GM12872 (cell line): ENCODE measurements at regions not wholly inside any gene's neighbourhood (a gene's known extent, or its start where the extent isn't known, plus 50 kb on each side); places are given as distances from the start of the nearest gene placed in this dataset.

Experiments used
- TF ChIP-seq, protein P1 (sequence below): IDR thresholded peaks from 3 replicates; pipeline ENCODE4 v1.5.1; 2011; ENCODE audit warnings: low read depth, mild to moderate bottlenecking, low read length, moderate library complexity; ENCODE audit not compliant: insufficient read depth

DNA sequence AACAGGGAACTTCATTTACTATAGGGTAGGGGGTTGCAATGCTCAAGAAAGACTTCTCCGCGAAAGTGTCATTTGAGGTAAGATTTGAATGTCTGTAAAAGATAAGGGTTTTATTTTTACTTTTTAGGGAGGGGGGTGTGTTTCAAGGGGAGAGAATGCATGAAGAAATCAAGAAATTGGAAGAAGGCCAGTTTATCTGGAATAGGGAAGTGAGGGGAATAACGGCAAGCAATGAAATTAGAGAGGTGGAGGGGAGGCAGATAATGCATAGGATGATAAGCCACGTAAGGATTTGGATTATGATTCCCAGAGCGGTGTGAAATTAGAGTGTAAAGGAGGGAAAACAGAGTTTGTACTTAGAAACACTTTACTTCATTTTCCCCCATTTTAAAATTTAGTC is 63.0 kb upstream of the MB21D2 start:
- TF ChIP-seq, protein P1, sequence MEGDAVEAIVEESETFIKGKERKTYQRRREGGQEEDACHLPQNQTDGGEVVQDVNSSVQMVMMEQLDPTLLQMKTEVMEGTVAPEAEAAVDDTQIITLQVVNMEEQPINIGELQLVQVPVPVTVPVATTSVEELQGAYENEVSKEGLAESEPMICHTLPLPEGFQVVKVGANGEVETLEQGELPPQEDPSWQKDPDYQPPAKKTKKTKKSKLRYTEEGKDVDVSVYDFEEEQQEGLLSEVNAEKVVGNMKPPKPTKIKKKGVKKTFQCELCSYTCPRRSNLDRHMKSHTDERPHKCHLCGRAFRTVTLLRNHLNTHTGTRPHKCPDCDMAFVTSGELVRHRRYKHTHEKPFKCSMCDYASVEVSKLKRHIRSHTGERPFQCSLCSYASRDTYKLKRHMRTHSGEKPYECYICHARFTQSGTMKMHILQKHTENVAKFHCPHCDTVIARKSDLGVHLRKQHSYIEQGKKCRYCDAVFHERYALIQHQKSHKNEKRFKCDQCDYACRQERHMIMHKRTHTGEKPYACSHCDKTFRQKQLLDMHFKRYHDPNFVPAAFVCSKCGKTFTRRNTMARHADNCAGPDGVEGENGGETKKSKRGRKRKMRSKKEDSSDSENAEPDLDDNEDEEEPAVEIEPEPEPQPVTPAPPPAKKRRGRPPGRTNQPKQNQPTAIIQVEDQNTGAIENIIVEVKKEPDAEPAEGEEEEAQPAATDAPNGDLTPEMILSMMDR = no peak

DNA sequence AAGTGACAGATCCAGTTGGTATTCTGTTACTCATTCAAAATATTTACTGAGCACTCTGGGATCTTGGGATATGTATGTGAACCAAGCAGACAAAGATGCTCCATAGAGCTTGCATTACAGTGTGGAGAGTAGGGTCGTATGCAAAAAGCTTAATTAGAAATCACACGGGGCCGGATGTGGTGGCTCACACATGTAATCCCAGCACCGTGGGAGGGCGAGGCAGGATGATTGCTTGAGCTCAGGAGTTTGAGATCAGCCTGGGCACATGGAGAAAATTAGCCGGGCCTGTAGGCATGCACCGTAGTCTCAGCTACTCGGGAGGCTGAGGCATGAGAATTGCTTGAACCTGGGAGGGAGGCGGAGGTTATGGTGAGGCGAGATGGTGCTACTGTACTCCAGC is 68.7 kb upstream of the MB21D2 start:
- TF ChIP-seq, protein P1 = no peak

DNA sequence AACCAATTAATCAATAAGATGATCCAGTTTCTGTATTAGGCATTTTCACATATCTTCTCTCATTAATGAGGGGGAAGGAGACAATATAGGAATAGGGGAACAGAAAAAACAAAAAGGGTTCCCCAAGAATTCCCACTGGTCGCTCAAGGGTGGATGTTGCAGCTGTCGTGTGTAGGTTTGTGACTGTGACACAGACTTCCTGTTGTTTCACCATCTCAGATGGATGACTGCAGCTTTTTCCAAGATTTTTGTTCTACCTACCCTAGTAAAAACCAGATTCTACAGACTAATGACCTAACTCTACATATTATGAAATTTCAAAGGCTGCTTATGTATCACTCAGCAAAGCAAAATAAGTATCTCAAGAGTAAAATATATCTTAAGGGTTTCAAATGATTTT is 73.7 kb upstream of the MB21D2 start:
- TF ChIP-seq, protein P1 = no peak

DNA sequence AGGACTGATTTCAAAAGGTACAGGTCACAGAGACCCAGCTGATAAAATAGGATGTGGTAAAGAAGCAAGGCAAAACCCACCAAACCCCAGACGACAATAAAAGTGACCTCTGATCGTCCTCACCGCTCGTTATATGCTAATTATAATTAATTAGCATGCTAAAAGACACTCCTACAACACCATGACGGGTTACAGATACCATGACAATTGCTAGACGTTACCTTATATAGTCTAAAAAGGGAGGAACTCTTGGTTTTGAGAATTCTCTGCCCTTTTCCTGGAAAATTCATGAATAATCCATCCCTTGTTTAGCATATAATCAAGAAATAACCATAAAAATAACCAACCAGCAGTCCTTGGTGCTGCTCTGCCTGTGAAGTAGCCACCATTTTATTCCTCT is 74.7 kb upstream of the MB21D2 start:
- TF ChIP-seq, protein P1 = no peak

DNA sequence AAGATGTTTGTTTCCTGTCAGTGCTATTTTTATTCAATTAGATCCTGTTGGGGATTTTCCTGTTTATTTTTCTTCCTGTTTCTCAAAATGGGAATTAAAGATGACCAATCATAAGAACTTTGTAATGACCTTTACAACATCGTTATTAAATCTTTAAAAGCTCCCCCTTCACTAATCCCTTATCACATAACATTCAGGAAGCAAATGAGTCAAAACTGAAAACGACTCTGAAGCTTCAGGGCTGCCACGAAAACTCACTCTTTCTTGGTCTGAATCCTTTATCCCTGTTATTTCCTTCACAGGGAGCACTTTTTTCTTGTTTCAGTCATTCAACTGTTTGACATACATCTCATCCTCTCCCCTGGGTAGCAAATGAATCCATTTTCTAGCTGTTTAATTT is 75.8 kb upstream of the MB21D2 start:
- TF ChIP-seq, protein P1 = no peak

DNA sequence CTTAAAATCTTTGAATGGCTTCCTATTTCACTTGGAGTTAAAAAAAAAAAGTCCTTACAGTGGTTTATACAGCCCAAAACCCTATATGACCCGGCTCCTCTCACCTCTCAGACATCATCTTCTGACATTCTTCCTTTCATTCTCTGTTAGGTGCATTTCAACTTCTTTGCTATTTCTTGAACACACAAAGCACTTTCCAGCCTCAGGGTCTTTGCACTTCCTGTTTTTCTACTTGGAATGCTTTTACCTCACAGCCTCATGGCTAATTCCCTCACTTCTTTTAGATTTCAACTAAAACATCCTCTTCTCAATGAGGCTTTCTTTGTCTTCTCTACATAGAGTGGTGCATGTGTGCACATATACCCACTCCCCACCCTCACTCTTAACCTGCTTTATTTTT is 91.0 kb upstream of the MB21D2 start:
- TF ChIP-seq, protein P1 = no peak

DNA sequence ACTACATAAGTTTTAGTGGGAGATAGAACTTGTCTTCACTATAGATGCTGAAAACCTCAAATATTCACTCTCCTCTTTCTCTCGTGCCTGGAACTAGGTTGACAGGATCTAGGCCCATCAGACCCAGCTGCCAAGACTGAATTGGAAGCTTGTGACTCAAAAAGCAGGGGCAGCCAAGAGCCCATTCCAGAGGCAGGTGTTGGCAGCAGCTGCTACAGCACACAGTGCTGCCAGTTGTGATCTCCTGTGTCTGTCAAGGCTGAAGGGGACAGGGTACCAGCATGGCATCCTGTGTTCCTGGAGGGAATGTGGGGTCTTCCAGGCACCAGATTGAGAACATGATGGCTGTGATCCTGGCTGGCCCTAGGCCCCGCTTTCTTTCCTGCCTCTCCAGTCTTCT is 92.5 kb upstream of the MB21D2 start:
- TF ChIP-seq, protein P1 = no peak

DNA sequence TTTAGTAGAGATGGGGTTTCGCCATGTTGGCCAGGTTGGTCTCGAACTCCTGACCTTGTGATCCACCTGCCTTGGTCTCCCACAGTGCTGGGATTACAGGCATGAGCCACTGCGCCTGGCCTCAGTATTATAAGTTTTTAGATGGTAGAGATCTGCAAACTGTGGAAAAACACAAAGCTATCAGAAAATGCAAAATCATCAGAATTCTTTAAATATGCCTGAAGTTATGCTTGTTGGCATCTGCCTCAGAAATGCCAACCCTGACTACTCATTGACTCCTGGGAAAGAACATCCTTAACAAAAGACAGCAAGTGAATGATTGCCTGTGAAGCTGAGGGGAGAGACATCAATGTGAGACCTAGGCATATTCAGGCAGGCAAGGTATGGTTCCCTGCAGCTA is 94.3 kb upstream of the MB21D2 start:
- TF ChIP-seq, protein P1 = no peak
